K562 (cell line): ENCODE measurements at regions not wholly inside any gene's neighbourhood (a gene's known extent, or its start where the extent isn't known, plus 50 kb on each side); places are given as distances from the start of the nearest gene placed in this dataset.
A peak's percentile ranks its signal among the peaks of the same experiment; 100 is the strongest.

Experiments used
- HDAC2 ChIP-seq: fragments of 450-650 bp; IDR thresholded peaks from 2 replicates; pipeline ENCODE4 v1.6.1; 2016; ENCODE audit warnings: mild to moderate bottlenecking
- HMGN3 ChIP-seq: IDR thresholded peaks from 2 replicates; pipeline ENCODE4 v1.6.1; 2011; ENCODE audit warnings: borderline replicate concordance, low read depth, mild to moderate bottlenecking, mixed read lengths, low read length; ENCODE audit not compliant: insufficient read length; ENCODE audit errors: extremely low read depth
- KAT7 ChIP-seq: sonication (generic); formaldehyde crosslinking; IDR thresholded peaks from 2 replicates; pipeline ENCODE4 v1.8.0; 2022; ENCODE audit warnings: missing genetic modification reagents, mild to moderate bottlenecking, borderline replicate concordance
- KLF6 ChIP-seq: fragments of 250-450 bp; sonication (Bioruptor Pico); IDR thresholded peaks from 2 replicates; pipeline ENCODE4 v1.4.0; 2020; ENCODE audit warnings: mild to moderate bottlenecking, moderate library complexity, borderline replicate concordance
- LEF1 ChIP-seq: fragments of 450-650 bp; IDR thresholded peaks from 2 replicates; pipeline ENCODE4 v1.6.1; 2016; ENCODE audit warnings: mild to moderate bottlenecking
- NCOA1 ChIP-seq: fragments of 450-650 bp; IDR thresholded peaks from 2 replicates; pipeline ENCODE4 v1.6.1; 2016; ENCODE audit warnings: low read depth
- NR2C1 ChIP-seq, 2 experiments: fragments of 450-650 bp; IDR thresholded peaks; 2 replicates each; pipeline ENCODE4 v1.6.1; 2017; ENCODE audit warnings: mild to moderate bottlenecking in 2 of 2, antibody characterized with exemption in 1 of 2, inconsistent platforms in 1 of 2, missing compliant biosample characterization in 1 of 2, missing genetic modification characterization in 1 of 2
- NUFIP1 ChIP-seq: fragments of 450-650 bp; IDR thresholded peaks from 2 replicates; pipeline ENCODE4 v1.6.1; 2018; ENCODE audit not compliant: partially characterized antibody
- POLR2AphosphoS5 ChIP-seq: IDR thresholded peaks from 2 replicates; pipeline ENCODE4 v1.6.1; 2011; ENCODE audit warnings: mild to moderate bottlenecking, low read depth, low read length, moderate library complexity; ENCODE audit not compliant: control insufficient read depth, insufficient read depth
- RBM14 ChIP-seq: fragments of 200-400 bp; formaldehyde crosslinking; IDR thresholded peaks from 2 replicates; pipeline ENCODE4 v1.6.1; 2018; ENCODE audit warnings: low read depth, mild to moderate bottlenecking, low read length, moderate library complexity, borderline replicate concordance; ENCODE audit not compliant: insufficient read depth
- RREB1 ChIP-seq: fragments of 250-450 bp; sonication (Bioruptor Pico); IDR thresholded peaks from 2 replicates; pipeline ENCODE4 v1.4.0; 2020
- TCF7 ChIP-seq: sonication (generic); IDR thresholded peaks from 2 replicates; pipeline ENCODE4 v1.6.1; 2016; ENCODE audit warnings: antibody characterized with exemption, borderline replicate concordance
- TSHZ1 ChIP-seq: fragments of 250-450 bp; sonication (Bioruptor Pico); IDR thresholded peaks from 2 replicates; pipeline ENCODE4 v1.4.0; 2020; ENCODE audit warnings: mild to moderate bottlenecking, moderate library complexity
- ZBTB9 ChIP-seq: fragments of 450-650 bp; formaldehyde crosslinking; IDR thresholded peaks from 2 replicates; pipeline ENCODE4 v1.4.0; 2020; ENCODE audit warnings: mild to moderate bottlenecking, moderate library complexity
- ZNF184 ChIP-seq: sonication (generic); formaldehyde crosslinking; IDR thresholded peaks from 2 replicates; pipeline ENCODE4 v1.5.0; 2020; ENCODE audit warnings: missing genetic modification reagents
- ZNF311 ChIP-seq: fragments of 250-450 bp; sonication (Bioruptor Pico); IDR thresholded peaks from 2 replicates; pipeline ENCODE4 v1.4.0; 2020; ENCODE audit warnings: mild to moderate bottlenecking, moderate library complexity
- ZNF316 ChIP-seq: fragments of 450-650 bp; IDR thresholded peaks from 2 replicates; pipeline ENCODE4 v1.6.1; 2016

- TF ChIP-seq ZNF311 (CRISPR knock-in tag) (peak; percentile 21; the same call in 1 of the 2 replicates), HDAC2 (peak; percentile 82; the same call in 1 of the 2 replicates), TSHZ1 (no peak), ZNF184 (CRISPR knock-in tag) (no peak), TCF7 (0 out of 2 replicates have a peak, but pooled peaks have one; percentile 40), LEF1 (no peak), RBM14 (no peak), POLR2AphosphoS5 (peak; percentile 88), KAT7 (CRISPR knock-in tag) (peak; percentile 88; the same call in 1 of the 2 replicates), ZNF316 (peak; percentile 31; the same call in 1 of the 2 replicates), KLF6 (CRISPR knock-in tag) (0 out of 2 replicates have a peak, but pooled peaks have one; percentile 65), NR2C1 (IDR thresholded peaks at IDR 0.05) (peak; percentile 96), NR2C1 (tag; IDR thresholded peaks at IDR 0.05) (peak; percentile 97), ZBTB9 (CRISPR knock-in tag) (peak; percentile 84), HMGN3 (peak; percentile 97), NUFIP1 (no peak), RREB1 (peak; percentile 98), NCOA1 (peak; percentile 80)
Observed at GRCh38 chr6:28615955-28616747, 90.5 kb downstream of the GPX5 start (continued).
